OCI-LY7 (cell line): ENCODE measurements at regions not wholly inside any gene's neighbourhood (a gene's known extent, or its start where the extent isn't known, plus 50 kb on each side); places are given as distances from the start of the nearest gene placed in this dataset.

Experiments used
- BruUV-seq: library from RNA; stranded (reverse); fragments of 400-500 nt; replicated peaks from 2 replicates; lab custom pipeline; 2021; lab: Mats Ljungman, UMichigan
- CTCF ChIA-PET: fragments of 300-600 bp; sonication (Branson Sonifier 250); formaldehyde crosslinking; loops from one replicate; lab custom pipeline; 2022; ENCODE audit warnings: antibody characterized with exemption; ENCODE audit not compliant: unreplicated experiment; lab: Charles Lee
- POLR2A ChIA-PET: fragments of 300-600 bp; sonication (Branson Sonifier 250); formaldehyde crosslinking; loops from one replicate; lab custom pipeline; 2022; ENCODE audit warnings: antibody characterized with exemption; lab: Charles Lee
- DNase-seq: peaks from one replicate; pipeline ENCODE4 v3.0.0-alpha.2; 2015; ENCODE audit warnings: low spot score
- H2AFZ ChIP-seq: fragments of 200-600 bp; sonication (generic), shearing (Covaris generic); 2 replicates; pipeline ENCODE4 v1.6.1; 2014; ENCODE audit warnings: mild to moderate bottlenecking, antibody characterized with exemption, low read length, moderate library complexity
- H3K27ac ChIP-seq: fragments of 200-600 bp; sonication (generic); 2 replicates; pipeline ENCODE4 v1.5.1; 2014; ENCODE audit warnings: mixed run types, low read depth, mild to moderate bottlenecking, moderate library complexity, low read length, inconsistent platforms; ENCODE audit not compliant: poor library complexity, severe bottlenecking
- H3K36me3 ChIP-seq: fragments of 200-600 bp; sonication (generic); 2 replicates; pipeline ENCODE4 v1.6.1; 2014; ENCODE audit warnings: mild to moderate bottlenecking, antibody characterized with exemption, low read length, moderate library complexity, mixed read lengths; ENCODE audit not compliant: insufficient read depth
- H3K4me1 ChIP-seq: fragments of 200-600 bp; sonication (generic); 2 replicates; pipeline ENCODE4 v1.5.1; 2014; ENCODE audit warnings: mild to moderate bottlenecking, low read length; ENCODE audit not compliant: insufficient read depth, poor library complexity, severe bottlenecking
- H3K4me2 ChIP-seq: fragments of 200-600 bp; sonication (generic); 2 replicates; pipeline ENCODE4 v1.6.1; 2014; ENCODE audit warnings: mild to moderate bottlenecking, low read length
- H3K4me3 ChIP-seq: fragments of 200-600 bp; sonication (generic); 2 replicates; pipeline ENCODE4 v1.5.1; 2014; ENCODE audit warnings: mild to moderate bottlenecking, low read depth, low read length; ENCODE audit not compliant: poor library complexity, severe bottlenecking
- H3K79me2 ChIP-seq: fragments of 200-600 bp; sonication (generic); 2 replicates; pipeline ENCODE4 v1.6.1; 2016; ENCODE audit warnings: low read depth, mild to moderate bottlenecking, low read length, moderate library complexity, mixed read lengths; ENCODE audit not compliant: insufficient read depth
- H3K9me2 ChIP-seq: fragments of 200-600 bp; sonication (generic); 2 replicates; pipeline ENCODE4 v1.6.1; 2016; ENCODE audit warnings: mild to moderate bottlenecking, low read length, mixed read lengths; ENCODE audit not compliant: insufficient read depth
- H3K9me3 ChIP-seq: fragments of 200-600 bp; sonication (generic); 2 replicates; pipeline ENCODE4 v1.6.1; 2014; ENCODE audit warnings: mild to moderate bottlenecking, mixed run types, low read length, mixed read lengths
- H4K20me1 ChIP-seq: fragments of 200-600 bp; sonication (generic); 2 replicates; pipeline ENCODE4 v1.6.1; 2014; ENCODE audit warnings: mild to moderate bottlenecking, antibody characterized with exemption, low read length, moderate library complexity, mixed read lengths; ENCODE audit not compliant: insufficient read depth
- EZH2phosphoT487 ChIP-seq: fragments of 200-600 bp; sonication (generic); IDR thresholded peaks from 2 replicates; pipeline ENCODE4 v1.6.1; 2018; ENCODE audit warnings: low read depth, borderline replicate concordance, mild to moderate bottlenecking, mixed run types, antibody characterized with exemption, low read length, moderate library complexity, mixed read lengths
- intact Hi-C: fragments of 100-400 bp; cut with micrococcal nuclease; formaldehyde crosslinking; loops from one replicate; pipeline ENCODE4 v1.10.0; 2022; ENCODE audit not compliant: unreplicated experiment
- TF ChIP-seq, protein P1 (sequence below): fragments of 200-600 bp; sonication (generic); conservative IDR thresholded peaks from 2 replicates; pipeline ENCODE4 v1.5.1; 2014; ENCODE audit warnings: mild to moderate bottlenecking, antibody characterized with exemption, low read length, moderate library complexity, mixed read lengths

DNA sequence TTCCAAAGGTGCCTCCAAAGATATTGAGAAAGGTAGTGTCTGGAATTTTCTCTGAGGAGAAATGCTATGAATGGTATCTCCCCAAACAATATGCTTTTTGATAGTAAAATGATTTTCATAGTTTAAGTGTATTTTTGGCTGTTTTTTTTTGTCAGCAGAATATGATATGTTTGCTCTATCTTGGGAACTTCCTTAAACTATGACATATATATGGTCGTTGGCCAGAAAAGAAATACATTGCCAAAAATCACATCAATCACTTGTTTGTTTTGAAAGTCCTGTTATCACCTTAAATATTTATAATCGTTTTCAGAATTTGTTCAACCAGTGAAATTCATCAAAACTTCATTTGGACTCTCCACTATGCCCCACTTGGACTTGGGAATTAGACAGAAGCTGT lies 816.9 kb downstream of the CDH11 start:
- Histone ChIP-seq H3K79me2 (no peaks in the 10 kb centered on the region), H3K4me1 (peaks cover 44% of the 10 kb centered on the region), H3K36me3 (peaks cover 8% of the 10 kb centered on the region), H3K27ac (no peak overlapping the region), H3K4me2 (no peak overlapping the region), H3K9me3 (peaks cover 35% of the 10 kb centered on the region), H3K9me2 (no peaks in the 10 kb centered on the region), H2AFZ (peak overlapping the region; percentile 75), H4K20me1 (no peaks in the 10 kb centered on the region), H3K4me3 (no peak overlapping the region)
- no TSS peak for BruUV-seq
- POLR2A ChIA-PET, result interaction anchor here (1.1 to 1.4 kb wide), 3 partner anchors 8 to 90 kb away, joined by 3 to 5 read pairs (median 5); no protein-coding TSS in a partner anchor
- intact Hi-C loops, result no loop called here
- no peak for TF ChIP-seq EZH2phosphoT487
- TF ChIP-seq, protein P1, sequence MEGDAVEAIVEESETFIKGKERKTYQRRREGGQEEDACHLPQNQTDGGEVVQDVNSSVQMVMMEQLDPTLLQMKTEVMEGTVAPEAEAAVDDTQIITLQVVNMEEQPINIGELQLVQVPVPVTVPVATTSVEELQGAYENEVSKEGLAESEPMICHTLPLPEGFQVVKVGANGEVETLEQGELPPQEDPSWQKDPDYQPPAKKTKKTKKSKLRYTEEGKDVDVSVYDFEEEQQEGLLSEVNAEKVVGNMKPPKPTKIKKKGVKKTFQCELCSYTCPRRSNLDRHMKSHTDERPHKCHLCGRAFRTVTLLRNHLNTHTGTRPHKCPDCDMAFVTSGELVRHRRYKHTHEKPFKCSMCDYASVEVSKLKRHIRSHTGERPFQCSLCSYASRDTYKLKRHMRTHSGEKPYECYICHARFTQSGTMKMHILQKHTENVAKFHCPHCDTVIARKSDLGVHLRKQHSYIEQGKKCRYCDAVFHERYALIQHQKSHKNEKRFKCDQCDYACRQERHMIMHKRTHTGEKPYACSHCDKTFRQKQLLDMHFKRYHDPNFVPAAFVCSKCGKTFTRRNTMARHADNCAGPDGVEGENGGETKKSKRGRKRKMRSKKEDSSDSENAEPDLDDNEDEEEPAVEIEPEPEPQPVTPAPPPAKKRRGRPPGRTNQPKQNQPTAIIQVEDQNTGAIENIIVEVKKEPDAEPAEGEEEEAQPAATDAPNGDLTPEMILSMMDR, result no peak
- CTCF ChIA-PET, result no interaction called here
- DNase-seq, result no peak

DNA sequence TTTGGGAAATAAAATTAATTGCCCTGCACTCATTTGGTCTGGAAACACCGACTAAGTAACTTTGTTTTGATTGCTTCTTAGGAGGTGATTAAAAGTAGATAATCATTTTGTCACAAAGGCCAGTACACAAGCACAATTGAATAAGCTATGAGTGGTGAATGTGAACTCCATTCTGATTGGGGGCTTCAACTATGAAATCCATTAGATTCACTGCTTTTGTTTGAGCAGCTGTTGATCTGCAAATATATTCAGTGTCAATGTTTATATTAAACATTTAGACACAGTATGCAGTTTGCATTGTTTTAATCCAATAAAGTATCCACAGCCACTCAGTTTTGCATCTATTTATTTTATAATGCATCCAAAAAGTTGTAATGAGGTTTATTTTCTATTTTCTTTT lies 817.5 kb downstream of the CDH11 start:
- ChIA-PET POLR2A (interaction anchor here (1.4 kb wide), 1 partner anchor 8 kb away, joined by 5 read pairs; no protein-coding TSS in a partner anchor), CTCF (no interaction called here)
- Histone ChIP-seq H3K9me2 (no peaks in the 10 kb centered on the region), H3K4me3 (no peak overlapping the region), H3K79me2 (no peaks in the 10 kb centered on the region), H3K27ac (no peak overlapping the region), H3K4me1 (peaks cover 41% of the 10 kb centered on the region), H2AFZ (peak overlapping the region; percentile 75), H3K9me3 (peaks cover 30% of the 10 kb centered on the region), H3K4me2 (no peak overlapping the region), H3K36me3 (peaks cover 2% of the 10 kb centered on the region), H4K20me1 (no peaks in the 10 kb centered on the region)
- TF ChIP-seq, protein P1, result no peak
- TF ChIP-seq EZH2phosphoT487, result no peak
- intact Hi-C loops, result no loop called here
- no TSS peak for BruUV-seq
- DNase-seq, result no peak

GRCh38 chr16:64297863-64298600 lies 823.8 kb downstream of the CDH11 start:
- H2AFZ ChIP-seq, result no peak overlapping the region
- peaks cover 12% of the 10 kb centered on the region for H3K9me3 ChIP-seq
- H3K4me3 ChIP-seq, result no peak overlapping the region
- intact Hi-C loops, result no loop called here
- H3K36me3 ChIP-seq, result no peaks in the 10 kb centered on the region; the same call in 1 of the 2 replicates
- no peak for DNase-seq
- TF ChIP-seq, protein P1, result no peak; the same call in 1 of the 2 replicates
- TF ChIP-seq EZH2phosphoT487, result no peak
- H4K20me1 ChIP-seq, result no peaks in the 10 kb centered on the region
- no peaks in the 10 kb centered on the region for H3K9me2 ChIP-seq
- no peak overlapping the region for H3K27ac ChIP-seq
- BruUV-seq, result no TSS peak
- ChIA-PET POLR2A (interaction anchor here (0.5 to 0.9 kb wide), 4 partner anchors 18 to 172 kb away, joined by 3 to 4 read pairs (median 3); no protein-coding TSS in a partner anchor), CTCF (no interaction called here)
- no peaks in the 10 kb centered on the region for H3K79me2 ChIP-seq
- no peaks in the 10 kb centered on the region for H3K4me1 ChIP-seq
- no peak overlapping the region for H3K4me2 ChIP-seq
